ENCODE measurements at regions not wholly inside any gene's neighbourhood (a gene's known extent, or its start where the extent isn't known, plus 50 kb on each side); places are given as distances from the start of the nearest gene placed in this dataset.

GRCh38 chr4:10273030-10273429 lies 156.4 kb upstream of the WDR1 start:
- CTCF ChIA-PET = interaction anchor here (1.1 to 1.6 kb wide), 4 partner anchors 13 to 108 kb away, joined by 3 to 4 read pairs (median 4); no protein-coding TSS in a partner anchor
- POLR2A ChIA-PET = interaction anchor here (1.0 kb wide), 1 partner anchor 155 kb away, joined by 3 read pairs; no protein-coding TSS in a partner anchor
- TF ChIP-seq, protein P1, sequence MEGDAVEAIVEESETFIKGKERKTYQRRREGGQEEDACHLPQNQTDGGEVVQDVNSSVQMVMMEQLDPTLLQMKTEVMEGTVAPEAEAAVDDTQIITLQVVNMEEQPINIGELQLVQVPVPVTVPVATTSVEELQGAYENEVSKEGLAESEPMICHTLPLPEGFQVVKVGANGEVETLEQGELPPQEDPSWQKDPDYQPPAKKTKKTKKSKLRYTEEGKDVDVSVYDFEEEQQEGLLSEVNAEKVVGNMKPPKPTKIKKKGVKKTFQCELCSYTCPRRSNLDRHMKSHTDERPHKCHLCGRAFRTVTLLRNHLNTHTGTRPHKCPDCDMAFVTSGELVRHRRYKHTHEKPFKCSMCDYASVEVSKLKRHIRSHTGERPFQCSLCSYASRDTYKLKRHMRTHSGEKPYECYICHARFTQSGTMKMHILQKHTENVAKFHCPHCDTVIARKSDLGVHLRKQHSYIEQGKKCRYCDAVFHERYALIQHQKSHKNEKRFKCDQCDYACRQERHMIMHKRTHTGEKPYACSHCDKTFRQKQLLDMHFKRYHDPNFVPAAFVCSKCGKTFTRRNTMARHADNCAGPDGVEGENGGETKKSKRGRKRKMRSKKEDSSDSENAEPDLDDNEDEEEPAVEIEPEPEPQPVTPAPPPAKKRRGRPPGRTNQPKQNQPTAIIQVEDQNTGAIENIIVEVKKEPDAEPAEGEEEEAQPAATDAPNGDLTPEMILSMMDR (IDR thresholded peaks at IDR 0.05; ENCODE audit: insufficient read depth, low read depth, low read length) = no peak
- no peak for DNase-seq (ENCODE audit: low read depth)
- H3K4me3 ChIP-seq (ENCODE audit: low read depth, low read length) = no peak overlapping the region
- no peaks in the 10 kb centered on the region for H3K36me3 ChIP-seq (ENCODE audit: control insufficient read depth, insufficient read depth, low read length)
- no peaks in the 10 kb centered on the region for H3K27me3 ChIP-seq (ENCODE audit: control insufficient read depth, insufficient read depth, low read length)

DNA sequence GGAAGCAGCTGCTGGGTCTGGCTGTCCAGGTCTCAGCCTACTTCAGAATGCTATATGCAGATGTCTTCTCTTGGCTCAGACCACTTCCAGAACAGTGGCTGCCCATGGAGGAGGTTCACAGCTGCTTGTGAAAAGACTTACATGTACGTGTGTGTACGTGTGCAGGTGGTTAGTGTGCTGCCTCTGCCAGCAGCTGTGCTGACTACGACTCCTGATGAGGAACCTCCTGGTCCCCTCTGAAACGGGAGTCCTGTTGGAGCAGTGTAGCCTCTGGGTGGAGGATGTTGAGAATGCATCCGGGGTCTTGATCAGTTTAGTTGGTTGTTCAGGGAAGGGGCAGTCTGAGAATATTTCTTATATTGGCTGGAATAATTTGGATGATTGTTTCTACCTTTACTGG lies 155.9 kb upstream of the WDR1 start:
- CTCF ChIA-PET = interaction anchor here (1.1 to 1.6 kb wide), 4 partner anchors 12 to 108 kb away, joined by 3 to 4 read pairs (median 4); no protein-coding TSS in a partner anchor
- Histone ChIP-seq H3K36me3 (ENCODE audit: control insufficient read depth, insufficient read depth, low read length) (no peaks in the 10 kb centered on the region), H3K4me3 (ENCODE audit: low read depth, low read length) (no peak overlapping the region), H3K27me3 (ENCODE audit: control insufficient read depth, insufficient read depth, low read length) (no peaks in the 10 kb centered on the region)
- POLR2A ChIA-PET = interaction anchor here (1.0 kb wide), 1 partner anchor 155 kb away, joined by 3 read pairs; no protein-coding TSS in a partner anchor
- TF ChIP-seq, protein P1 (IDR thresholded peaks at IDR 0.05; ENCODE audit: insufficient read depth, low read depth, low read length) = no peak
- DNase-seq (ENCODE audit: low read depth) = no peak

GRCh38 chr4:10267066-10267465 lies 150.5 kb upstream of the WDR1 start:
- Histone ChIP-seq H3K4me3 (ENCODE audit: low read depth, low read length) (no peak overlapping the region), H3K36me3 (ENCODE audit: control insufficient read depth, insufficient read depth, low read length) (no peaks in the 10 kb centered on the region), H3K27me3 (ENCODE audit: control insufficient read depth, insufficient read depth, low read length) (no peaks in the 10 kb centered on the region)
- DNase-seq (ENCODE audit: low read depth) = no peak
- CTCF ChIA-PET = no interaction called here
- TF ChIP-seq, protein P1 (IDR thresholded peaks at IDR 0.05; ENCODE audit: insufficient read depth, low read depth, low read length) = no peak
- POLR2A ChIA-PET = no interaction called here

DNA sequence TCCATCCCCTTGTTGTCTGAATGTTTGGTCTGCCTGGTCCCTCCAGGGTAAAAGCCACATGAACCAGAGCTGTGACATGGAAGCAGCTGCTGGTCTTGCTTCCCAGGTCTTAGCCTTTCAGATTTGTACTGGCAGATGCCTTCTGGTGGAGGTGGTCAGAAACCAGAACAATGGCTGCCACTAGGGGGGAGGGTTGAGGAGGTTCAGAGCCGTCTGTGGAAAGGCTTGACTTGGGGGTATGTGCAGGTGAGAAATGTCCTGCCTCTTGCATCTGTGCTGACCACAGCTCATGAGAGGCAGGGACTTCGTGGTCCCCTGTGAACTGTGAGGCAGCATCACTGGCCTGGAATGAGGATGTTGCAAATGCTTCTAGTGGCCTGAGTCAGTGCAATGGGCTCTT lies 144.2 kb upstream of the WDR1 start:
- no peaks in the 10 kb centered on the region; the same call in 1 of the 2 replicates for H3K27me3 ChIP-seq (ENCODE audit: control insufficient read depth, insufficient read depth, low read length)
- CTCF ChIA-PET = interaction anchor here (0.9 to 1.1 kb wide), 2 partner anchors 12 to 143 kb away, joined by 3 read pairs; no protein-coding TSS in a partner anchor
- TF ChIP-seq, protein P1 (IDR thresholded peaks at IDR 0.05; ENCODE audit: insufficient read depth, low read depth, low read length) = no peak
- no peaks in the 10 kb centered on the region for H3K36me3 ChIP-seq (ENCODE audit: control insufficient read depth, insufficient read depth, low read length)
- DNase-seq (ENCODE audit: low read depth) = no peak
- POLR2A ChIA-PET = no interaction called here
- H3K4me3 ChIP-seq (ENCODE audit: low read depth, low read length) = no peak overlapping the region

GRCh38 chr4:10259976-10260375 lies 143.4 kb upstream of the WDR1 start:
- H3K36me3 ChIP-seq (ENCODE audit: control insufficient read depth, insufficient read depth, low read length) = no peaks in the 10 kb centered on the region
- H3K4me3 ChIP-seq (ENCODE audit: low read depth, low read length) = no peak overlapping the region
- TF ChIP-seq, protein P1 (IDR thresholded peaks at IDR 0.05; ENCODE audit: insufficient read depth, low read depth, low read length) = no peak
- ChIA-PET POLR2A (no interaction called here), CTCF (interaction anchor here (0.9 to 1.0 kb wide), 2 partner anchors 10 to 13 kb away, joined by 3 read pairs; no protein-coding TSS in a partner anchor)
- no peak for DNase-seq (ENCODE audit: low read depth)
- H3K27me3 ChIP-seq (ENCODE audit: control insufficient read depth, insufficient read depth, low read length) = no peaks in the 10 kb centered on the region; the same call in 1 of the 2 replicates
